Right lobe of liver (tissue), 4 donors: ENCODE measurements at regions not wholly inside any gene's neighbourhood (a gene's known extent, or its start where the extent isn't known, plus 50 kb on each side); places are given as distances from the start of the nearest gene placed in this dataset.

Experiments used
- CTCF ChIP-seq, 4 donors: fragments of 200-600 bp in 3 of 4; fragments of 450-650 bp in 1 of 4; IDR thresholded peaks; one replicate each; pipeline versions ENCODE4 v1.5.1 to v1.8.0; 2016 to 2022; ENCODE audit warnings: antibody characterized with exemption in 4 of 4, mild to moderate bottlenecking in 2 of 4
- POLR2A ChIP-seq: fragments of 450-650 bp; IDR thresholded peaks from one replicate; pipeline ENCODE4 v1.6.1; 2017; ENCODE audit warnings: antibody characterized with exemption, mild to moderate bottlenecking
- donor health status: DM: no; HTN: no; CAD: no.
- donor health status: DM: no; HTN: no; CAD: no.
- donor health status: DM: no; HTN: yes; CAD: no.

DNA sequence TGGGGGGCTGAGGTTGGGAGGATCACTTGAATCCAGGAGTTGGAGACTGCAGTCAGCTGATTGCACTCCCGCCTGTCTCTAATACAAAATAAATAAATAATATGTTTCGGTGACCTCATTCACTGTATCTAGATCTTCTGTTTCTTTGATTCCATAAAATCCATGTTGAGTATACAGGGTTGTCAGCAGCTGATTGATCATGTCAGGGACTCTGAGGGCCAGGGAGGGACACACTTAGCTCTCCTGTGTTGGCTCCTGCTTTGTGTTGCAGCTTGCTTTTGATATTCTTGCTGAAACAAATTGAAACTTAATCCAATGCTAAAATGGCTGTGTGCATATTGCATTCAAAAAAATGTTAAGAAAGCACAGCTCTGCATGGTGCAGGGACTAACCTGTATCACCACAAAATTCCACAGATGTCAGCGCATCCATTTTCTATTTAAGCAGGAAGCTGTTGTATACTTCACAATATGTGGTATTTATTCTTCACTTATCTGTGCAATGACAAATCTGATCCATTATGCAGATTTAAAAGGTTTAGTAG is 454.5 kb downstream of the CDH11 start:
- TF ChIP-seq CTCF (IDR thresholded peaks at IDR 0.05) (no peak), POLR2A (no peak)
